SK-N-SH (cell line): ENCODE measurements at regions not wholly inside any gene's neighbourhood (a gene's known extent, or its start where the extent isn't known, plus 50 kb on each side); places are given as distances from the start of the nearest gene placed in this dataset.

Experiments used
- CHD2 ChIP-seq: fragments of 150-350 bp; IDR thresholded peaks from 2 replicates; pipeline ENCODE4 v1.6.1; 2018; ENCODE audit warnings: low read length; ENCODE audit not compliant: partially characterized antibody
- CTCF ChIP-seq: fragments of 200-600 bp; sonication (generic); IDR thresholded peaks from 2 replicates; pipeline ENCODE4 v1.6.1; 2017; ENCODE audit warnings: antibody characterized with exemption, mild to moderate bottlenecking, moderate library complexity
- EP300 ChIP-seq, 2 experiments: IDR thresholded peaks; 2 replicates each; pipeline versions ENCODE4 v1.4.0 to v1.6.1; 2012; ENCODE audit warnings: borderline replicate concordance in 1 of 2, low read depth in 1 of 2, low read length in 1 of 2
- FOXM1 ChIP-seq: IDR thresholded peaks from 2 replicates; pipeline ENCODE4 v1.4.0; 2012; ENCODE audit warnings: low read depth, mild to moderate bottlenecking
- GATA2 ChIP-seq: sonication (generic); formaldehyde crosslinking; IDR thresholded peaks from 2 replicates; pipeline ENCODE4 v1.5.0; 2020; ENCODE audit warnings: mild to moderate bottlenecking, missing genetic modification reagents
- MEF2A ChIP-seq: IDR thresholded peaks from 2 replicates; pipeline ENCODE4 v1.4.0; 2012; ENCODE audit warnings: low read depth, borderline replicate concordance
- NFIC ChIP-seq: IDR thresholded peaks from 2 replicates; pipeline ENCODE4 v1.4.0; 2012; ENCODE audit warnings: borderline replicate concordance
- POLR2AphosphoS5 ChIP-seq: IDR thresholded peaks from 2 replicates; pipeline ENCODE4 v1.6.1; 2012; ENCODE audit warnings: low read depth, low read length
- RAD21 ChIP-seq: IDR thresholded peaks from 2 replicates; pipeline ENCODE4 v1.6.1; 2012; ENCODE audit warnings: mild to moderate bottlenecking, low read length
- RFX5 ChIP-seq: IDR thresholded peaks from 2 replicates; pipeline ENCODE4 v1.6.1; 2012; ENCODE audit warnings: mild to moderate bottlenecking, improper control_type of control experiment, low read length
- SIN3A ChIP-seq: IDR thresholded peaks from 2 replicates; pipeline ENCODE4 v1.6.1; 2012; ENCODE audit warnings: low read depth, mild to moderate bottlenecking, low read length, moderate library complexity, borderline replicate concordance

- TF ChIP-seq SIN3A (no peak), CTCF (no peak), GATA2 (CRISPR knock-in tag) (no peak), RFX5 (no peak), EP300 (IDR thresholded peaks at IDR 0.05; ENCODE audit: borderline replicate concordance in 1 of 2, low read depth in 1 of 2, low read length in 1 of 2) (no peak), RAD21 (no peak), FOXM1 (no peak), MEF2A (no peak), NFIC (no peak), CHD2 (no peak), POLR2AphosphoS5 (no peak)
Observed at GRCh38 chr10:42937649-42938180, 139.2 kb upstream of the RET start.
